HK-2 (cell line): ENCODE measurements at regions not wholly inside any gene's neighbourhood (a gene's known extent, or its start where the extent isn't known, plus 50 kb on each side); places are given as distances from the start of the nearest gene placed in this dataset.
"Not testable (repeated sequence)": the region's sequence is repeated elsewhere in the genome, so short reads cannot be mapped to it uniquely, and the experiment has no call there.

ENCODE experiments used
- DNase-seq: peaks from one replicate; pipeline ENCODE4 v3.0.0-alpha.2; 2018; ENCODE audit not compliant: unreplicated experiment

DNA sequence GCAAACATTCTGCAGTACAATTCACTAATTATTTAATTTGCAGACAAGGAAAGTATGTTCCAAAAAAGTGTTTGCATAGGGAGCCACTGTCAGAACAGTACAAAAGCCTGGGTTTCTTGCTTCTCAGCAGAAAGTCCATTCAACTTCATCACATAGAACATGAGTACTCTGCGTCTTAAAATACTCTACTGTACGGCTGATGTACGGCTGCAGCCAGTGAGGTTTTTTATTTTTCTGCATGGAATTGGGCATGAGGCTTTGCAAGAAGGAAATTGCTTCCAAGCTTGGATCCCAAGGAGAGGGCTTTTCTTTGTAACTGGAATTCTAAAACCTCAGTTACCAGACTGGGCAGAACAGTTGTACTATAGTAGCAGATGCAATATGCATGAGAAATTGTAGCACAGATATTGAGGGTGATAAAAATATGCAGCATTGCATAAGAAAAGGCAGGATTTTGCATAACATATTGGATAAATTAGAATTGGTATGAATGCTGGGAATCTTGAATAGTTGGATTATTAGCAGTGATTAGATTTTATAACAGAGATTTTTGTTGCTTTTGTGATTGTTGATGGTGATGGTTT, 178.1 kb upstream of the CDH9 start:
- DNase-seq: no peak

DNA sequence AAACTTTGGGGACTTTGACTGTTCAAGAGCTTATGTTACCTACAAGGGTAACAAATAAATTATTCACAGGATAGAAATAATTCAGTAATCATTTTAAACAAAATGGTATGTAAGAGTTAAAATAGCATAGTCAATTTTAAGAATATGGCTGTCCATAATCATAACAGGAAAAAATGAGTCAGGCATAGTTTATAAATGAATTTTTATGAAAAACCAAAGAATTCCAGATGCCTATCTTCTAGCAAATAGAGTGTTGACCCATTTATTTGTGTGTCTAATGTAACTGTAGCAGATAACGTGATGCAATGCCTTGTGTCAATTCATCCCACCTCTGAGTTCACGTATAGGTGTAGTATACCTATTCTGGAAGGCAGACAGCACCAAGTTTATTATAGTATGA, 169.7 kb upstream of the CDH9 start:
- no peak for DNase-seq

- DNase-seq: no peak
These were observed 153.6 kb upstream of the CDH9 start for GRCh38 chr5:27191786-27192510.

- DNase-seq: no peak
These were observed 134.3 kb upstream of the CDH9 start for GRCh38 chr5:27172693-27173092.

GRCh38 chr5:27171761-27172261, 133.4 kb upstream of the CDH9 start:
- no peak for DNase-seq

DNA sequence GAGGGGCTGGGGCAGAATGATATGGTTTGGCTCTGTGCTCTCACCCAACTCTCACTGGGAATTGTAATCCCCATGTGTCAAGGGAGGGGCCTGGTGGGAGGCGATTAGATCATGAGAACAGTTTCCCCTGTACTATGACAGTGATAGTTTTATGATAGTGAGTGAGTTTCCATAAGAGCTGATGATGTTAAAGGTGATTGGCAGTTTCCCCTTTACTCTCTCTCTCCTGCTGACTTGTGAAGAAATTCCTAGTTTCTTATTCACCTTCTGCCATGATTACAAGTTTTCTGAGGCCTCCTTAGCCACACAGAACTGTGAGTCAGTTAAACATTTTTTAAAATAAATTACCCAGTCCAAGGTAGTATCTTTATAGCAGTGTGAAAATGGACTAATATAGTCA, 120.4 kb upstream of the CDH9 start:
- DNase-seq: no peak

GRCh38 chr5:27158171-27158570, 119.8 kb upstream of the CDH9 start:
- DNase-seq: no peak

GRCh38 chr5:27144456-27144855, 106.1 kb upstream of the CDH9 start:
- DNase-seq: no peak

- DNase-seq: no peak
These were observed 102.4 kb upstream of the CDH9 start for GRCh38 chr5:27140831-27141230.

GRCh38 chr5:27130587-27130986, 92.2 kb upstream of the CDH9 start:
- DNase-seq: no peak

DNA sequence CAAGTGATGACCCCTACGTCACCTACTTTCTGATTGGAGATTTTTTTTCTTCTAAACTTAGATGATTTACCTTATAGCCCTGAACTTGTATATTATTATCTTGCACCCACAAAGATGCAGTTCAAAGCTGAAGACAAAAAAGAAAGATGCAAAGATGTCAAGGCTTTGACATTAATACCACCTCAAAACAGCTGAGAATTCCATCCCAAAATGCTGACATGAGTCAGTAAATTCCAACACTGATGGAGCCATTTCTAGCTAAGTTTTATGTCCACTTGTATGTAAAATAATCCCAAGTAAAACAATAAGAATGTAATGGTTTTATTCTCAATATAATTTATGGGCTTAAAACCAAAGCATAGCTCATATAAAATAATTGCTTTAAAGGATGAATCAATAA, 91.5 kb upstream of the CDH9 start:
- no peak for DNase-seq

DNA sequence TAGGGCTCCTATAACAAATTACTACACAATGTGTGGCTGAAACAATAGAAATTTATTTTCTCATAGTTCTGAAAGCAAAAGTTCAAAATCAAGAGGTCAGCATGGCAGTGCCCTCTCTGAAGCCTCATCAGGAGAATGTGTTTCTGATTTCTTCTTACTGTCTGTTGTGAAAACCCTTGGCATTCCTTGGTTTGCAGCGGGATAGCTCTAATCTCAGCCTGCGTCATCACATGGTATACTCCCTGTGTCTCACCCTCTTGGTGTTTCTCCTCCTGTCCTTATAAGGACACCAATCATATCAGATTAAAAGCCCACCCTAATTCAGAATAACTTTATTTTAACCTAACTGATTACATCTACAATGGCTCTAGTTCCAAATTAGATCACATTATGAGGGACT, 87.5 kb upstream of the CDH9 start:
- DNase-seq: no peak

DNA sequence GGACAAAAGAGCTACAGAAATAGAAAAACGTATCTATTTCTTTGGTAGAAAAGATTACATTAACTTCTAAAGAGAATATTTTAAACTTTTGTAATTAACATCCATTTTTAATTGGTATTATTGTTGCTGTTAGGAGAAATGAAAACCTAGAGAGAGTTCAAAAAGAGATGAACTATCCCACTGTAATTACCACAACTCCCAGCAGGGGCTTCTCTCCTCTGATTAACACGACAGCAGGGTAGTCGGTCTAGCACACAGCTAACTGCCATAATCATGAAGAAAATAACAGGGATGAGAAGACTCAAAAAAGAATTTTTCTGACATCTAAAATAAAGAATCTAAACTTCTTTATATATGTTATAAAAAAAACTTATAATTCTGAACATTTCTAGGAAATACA, 86.2 kb upstream of the CDH9 start:
- no peak for DNase-seq

DNA sequence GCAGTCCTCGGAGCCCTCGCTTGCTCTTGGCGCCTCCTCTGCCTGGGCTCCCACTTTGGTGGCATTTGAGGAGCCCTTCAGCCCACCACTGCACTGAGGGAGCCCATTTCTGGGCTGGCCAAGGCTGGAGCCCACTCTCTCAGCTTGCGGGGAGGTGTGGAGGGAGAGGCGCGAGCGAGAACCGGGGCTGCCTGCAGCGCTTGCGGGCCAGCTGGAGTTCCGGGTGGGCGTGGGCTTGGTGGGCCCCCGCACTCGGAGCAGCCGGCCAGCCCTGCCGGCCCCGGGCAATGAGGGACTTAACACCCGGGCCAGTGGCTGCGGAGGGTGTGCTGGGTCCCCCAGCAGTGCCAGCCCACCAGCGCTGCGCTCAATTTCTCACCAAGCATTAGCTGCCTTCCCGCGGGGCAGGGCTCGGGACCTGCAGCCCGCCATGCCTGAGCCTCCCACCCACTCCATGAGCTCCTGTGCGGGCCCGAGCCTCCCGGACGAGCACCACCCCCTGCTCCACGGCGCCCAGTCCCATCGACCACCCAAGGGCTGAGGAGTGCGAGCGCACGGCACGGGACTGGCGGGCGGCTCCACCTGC, 81.4 kb upstream of the CDH9 start:
- not testable (repeated sequence) for DNase-seq

DNA sequence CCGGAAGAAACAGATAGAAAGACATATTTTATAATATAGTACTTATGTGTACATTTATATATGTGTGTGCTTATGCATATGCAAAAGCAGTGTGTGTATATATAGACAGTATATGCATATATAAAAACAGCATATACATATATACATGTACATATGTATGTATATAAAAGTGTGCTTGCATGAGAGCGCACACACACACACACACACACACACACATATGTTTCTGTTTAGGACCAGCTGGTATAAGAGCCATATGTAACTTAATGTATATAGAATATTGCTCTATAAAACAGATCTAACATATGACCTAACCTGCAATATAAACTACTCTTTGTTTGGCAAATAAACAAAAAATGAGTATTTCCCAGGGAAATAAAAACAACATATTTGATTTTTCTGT, 65.1 kb upstream of the CDH9 start:
- no peak for DNase-seq

DNA sequence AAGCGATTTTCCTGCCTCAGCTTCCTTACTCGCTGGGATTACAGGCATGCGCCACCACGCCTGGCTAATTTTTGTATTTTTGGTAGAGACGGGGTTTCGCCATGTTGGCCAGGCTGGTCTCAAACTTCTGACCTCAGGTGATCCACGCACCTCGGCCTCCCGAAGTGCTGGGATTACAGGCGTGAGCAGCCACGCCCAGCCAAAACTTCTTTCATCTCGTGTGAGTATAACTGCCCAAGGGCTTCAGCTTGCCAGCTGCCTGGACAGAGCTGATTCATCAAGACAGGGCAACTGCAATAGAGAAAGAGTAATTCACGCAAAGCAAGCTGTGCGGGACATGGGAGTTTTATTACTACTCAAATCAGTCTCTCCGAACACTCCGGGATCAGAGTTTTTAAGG, 57.4 kb upstream of the CDH9 start:
- not testable (repeated sequence) for DNase-seq

DNA sequence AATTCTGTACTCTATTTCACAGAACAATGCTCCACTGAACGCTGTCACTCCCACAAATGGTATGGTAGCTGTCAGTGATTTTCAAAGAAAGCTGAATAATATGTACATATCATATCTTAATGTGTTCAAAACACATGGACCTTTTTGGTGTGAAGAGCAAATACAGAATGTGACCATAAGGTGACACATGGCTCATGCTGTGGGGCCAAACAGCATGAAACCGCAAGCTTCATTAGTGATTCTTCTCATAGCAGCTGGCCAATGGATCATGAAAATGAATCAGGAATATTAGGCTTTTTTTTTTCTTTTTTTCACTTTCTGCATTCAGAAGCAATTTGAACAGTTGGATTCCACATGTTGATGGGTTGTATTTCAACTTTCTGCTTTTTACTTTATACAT, 54.9 kb upstream of the CDH9 start:
- no peak for DNase-seq

DNA sequence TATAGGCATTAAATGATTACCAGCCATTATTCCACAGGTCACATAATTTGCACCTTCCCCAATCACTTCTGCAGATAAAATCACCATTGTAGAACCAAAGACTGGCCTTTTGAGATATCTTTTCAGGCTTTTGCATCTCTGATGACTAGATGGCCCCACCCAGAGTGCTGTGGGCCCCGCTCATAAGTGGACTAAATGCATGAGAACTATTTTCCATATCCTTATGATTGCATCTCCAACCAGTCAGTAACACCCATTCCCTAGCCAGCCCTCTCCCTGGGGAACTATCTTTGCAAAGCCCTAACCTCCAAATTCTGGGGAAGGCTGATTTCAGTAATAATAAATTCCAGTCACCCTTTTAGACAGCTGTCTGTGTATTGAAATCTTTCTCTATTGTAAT, 53.5 kb upstream of the CDH9 start:
- DNase-seq: no peak

DNA sequence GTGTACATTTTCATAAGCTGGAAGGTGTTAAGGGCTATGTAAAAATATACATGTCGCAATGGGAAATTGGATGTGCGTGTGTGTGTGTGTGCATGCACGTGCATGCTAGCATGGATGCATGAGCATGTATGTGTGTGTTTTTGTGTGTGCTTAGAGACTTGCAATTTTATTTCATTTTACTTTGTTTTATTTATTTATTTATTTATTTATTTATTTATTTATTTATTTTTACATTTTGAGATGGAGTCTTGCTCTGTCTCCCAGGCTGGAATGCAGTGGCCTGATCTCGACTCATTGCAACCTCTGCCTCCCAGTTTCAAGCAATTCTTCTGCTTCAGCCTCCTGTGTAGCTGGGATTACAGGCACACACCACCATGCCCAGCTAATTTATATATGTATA, 50.4 kb upstream of the CDH9 start:
- not testable (repeated sequence) for DNase-seq
